ENCODE measurements at regions not wholly inside any gene's neighbourhood (a gene's known extent, or its start where the extent isn't known, plus 50 kb on each side); places are given as distances from the start of the nearest gene placed in this dataset.

GRCh38 chr3:8399686-8400085 is 101.9 kb upstream of the LMCD1 start:
- no peak overlapping the region for H3K27ac ChIP-seq
- H3K27me3 ChIP-seq, result no peaks in the 10 kb centered on the region
- peaks cover 0 to 3% of the 10 kb centered on the region in 2 donors for H3K9me3 ChIP-seq
- TF ChIP-seq POLR2A (IDR thresholded peaks at IDR 0.05), result no peak
- TF ChIP-seq POLR2AphosphoS5 (IDR thresholded peaks at IDR 0.05), result no peak
- no peaks in the 10 kb centered on the region for H3K4me1 ChIP-seq
- H3K4me3 ChIP-seq, result no peak overlapping the region
- no peak for DNase-seq (ENCODE audit: low spot score in 2 of 2)
- intact Hi-C loops (cut with DNase I; ENCODE audit: low total_unique reads), result no loop called here
- no peaks in the 10 kb centered on the region for H3K36me3 ChIP-seq

DNA sequence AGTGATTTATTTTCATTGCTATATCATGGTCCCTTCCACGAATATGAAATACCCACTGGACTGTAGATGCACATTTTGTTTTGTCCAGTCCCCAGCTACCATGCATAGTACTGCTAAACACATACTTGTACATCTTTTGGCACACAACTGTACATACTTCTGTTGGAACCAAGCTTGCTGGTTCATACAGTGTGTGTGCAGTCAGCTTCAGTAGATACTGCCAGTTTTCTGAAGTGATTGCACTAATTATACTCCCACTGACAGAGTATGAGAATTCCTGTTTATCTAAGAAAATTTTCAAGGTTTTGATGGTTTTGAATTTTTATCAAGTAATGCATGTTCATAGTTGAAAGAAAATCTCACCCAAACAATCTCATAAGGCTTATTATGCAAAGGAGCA is 100.7 kb upstream of the LMCD1 start:
- Histone ChIP-seq H3K36me3 (no peaks in the 10 kb centered on the region), H3K4me1 (no peaks in the 10 kb centered on the region), H3K9me3 (peaks cover 0 to 4% of the 10 kb centered on the region in 2 donors), H3K4me3 (no peak overlapping the region), H3K27me3 (no peaks in the 10 kb centered on the region), H3K27ac (no peak overlapping the region)
- intact Hi-C loops (cut with DNase I; ENCODE audit: low total_unique reads), result no loop called here
- TF ChIP-seq, protein P1, sequence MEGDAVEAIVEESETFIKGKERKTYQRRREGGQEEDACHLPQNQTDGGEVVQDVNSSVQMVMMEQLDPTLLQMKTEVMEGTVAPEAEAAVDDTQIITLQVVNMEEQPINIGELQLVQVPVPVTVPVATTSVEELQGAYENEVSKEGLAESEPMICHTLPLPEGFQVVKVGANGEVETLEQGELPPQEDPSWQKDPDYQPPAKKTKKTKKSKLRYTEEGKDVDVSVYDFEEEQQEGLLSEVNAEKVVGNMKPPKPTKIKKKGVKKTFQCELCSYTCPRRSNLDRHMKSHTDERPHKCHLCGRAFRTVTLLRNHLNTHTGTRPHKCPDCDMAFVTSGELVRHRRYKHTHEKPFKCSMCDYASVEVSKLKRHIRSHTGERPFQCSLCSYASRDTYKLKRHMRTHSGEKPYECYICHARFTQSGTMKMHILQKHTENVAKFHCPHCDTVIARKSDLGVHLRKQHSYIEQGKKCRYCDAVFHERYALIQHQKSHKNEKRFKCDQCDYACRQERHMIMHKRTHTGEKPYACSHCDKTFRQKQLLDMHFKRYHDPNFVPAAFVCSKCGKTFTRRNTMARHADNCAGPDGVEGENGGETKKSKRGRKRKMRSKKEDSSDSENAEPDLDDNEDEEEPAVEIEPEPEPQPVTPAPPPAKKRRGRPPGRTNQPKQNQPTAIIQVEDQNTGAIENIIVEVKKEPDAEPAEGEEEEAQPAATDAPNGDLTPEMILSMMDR (IDR thresholded peaks at IDR 0.05), result no peak
- TF ChIP-seq POLR2A (IDR thresholded peaks at IDR 0.05) (no peak), POLR2AphosphoS5 (IDR thresholded peaks at IDR 0.05) (no peak)
- DNase-seq (ENCODE audit: low spot score in 2 of 2), result no peak

- Histone ChIP-seq H3K27me3 (no peaks in the 10 kb centered on the region), H3K27ac (no peak overlapping the region), H3K4me3 (no peak overlapping the region), H3K36me3 (no peaks in the 10 kb centered on the region), H3K9me3 (peaks cover 0 to 16% of the 10 kb centered on the region in 2 donors), H3K4me1 (no peaks in the 10 kb centered on the region)
- TF ChIP-seq, protein P1 (IDR thresholded peaks at IDR 0.05), result no peak
- TF ChIP-seq POLR2A (IDR thresholded peaks at IDR 0.05) (no peak), POLR2AphosphoS5 (IDR thresholded peaks at IDR 0.05) (no peak)
- intact Hi-C loops (cut with DNase I; ENCODE audit: low total_unique reads), result no loop called here
- DNase-seq (ENCODE audit: low spot score in 2 of 2), result no peak
Measured at GRCh38 chr3:8403996-8404395, 97.6 kb upstream of the LMCD1 start.

DNA sequence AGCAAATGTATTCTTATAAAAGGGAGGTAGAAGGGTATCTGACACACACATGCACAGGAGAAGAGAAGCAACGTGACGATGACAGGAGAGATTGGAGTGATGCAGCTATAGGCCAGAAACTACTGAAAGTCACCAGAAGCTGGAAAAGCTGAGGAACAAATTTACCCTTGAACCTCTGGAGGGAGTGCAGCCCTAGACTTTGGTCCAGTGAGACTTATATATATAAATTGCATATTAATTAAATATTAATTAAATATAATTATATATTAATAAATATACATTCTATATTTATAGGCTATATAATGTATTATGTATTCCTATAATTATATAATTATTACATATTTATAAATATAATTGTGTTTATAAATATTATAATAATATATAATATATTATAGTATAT is 96.5 kb upstream of the LMCD1 start:
- Histone ChIP-seq H3K36me3 (no peaks in the 10 kb centered on the region), H3K4me3 (no peak overlapping the region), H3K27ac (no peak overlapping the region), H3K9me3 (peaks cover 0 to 16% of the 10 kb centered on the region in 2 donors), H3K4me1 (no peaks in the 10 kb centered on the region), H3K27me3 (no peaks in the 10 kb centered on the region)
- intact Hi-C loops (cut with DNase I; ENCODE audit: low total_unique reads), result no loop called here
- no peak for DNase-seq (ENCODE audit: low spot score in 2 of 2)
- TF ChIP-seq POLR2AphosphoS5 (IDR thresholded peaks at IDR 0.05) (no peak), POLR2A (IDR thresholded peaks at IDR 0.05) (no peak)
- TF ChIP-seq, protein P1 (IDR thresholded peaks at IDR 0.05), result no peak

DNA sequence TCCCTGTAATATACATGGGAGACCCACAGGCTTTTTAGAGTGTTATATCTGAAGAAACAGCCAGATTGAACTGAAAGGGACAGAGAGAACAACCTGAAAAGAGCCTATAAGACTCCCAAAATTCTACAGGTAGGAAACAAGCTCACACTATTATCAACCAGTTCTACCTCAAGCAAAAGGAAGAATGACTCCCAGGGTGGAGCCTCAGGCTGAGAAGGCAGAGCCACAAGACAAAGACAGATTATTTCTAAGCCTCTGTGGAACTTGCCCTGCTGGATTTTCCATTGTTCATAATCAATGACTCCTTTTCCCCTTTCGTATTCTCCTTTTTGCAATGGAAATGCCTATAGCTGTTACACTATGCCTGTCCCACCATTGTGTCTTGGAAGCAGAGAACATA is 95.1 kb upstream of the LMCD1 start:
- H3K9me3 ChIP-seq, result peaks cover 0 to 16% of the 10 kb centered on the region in 2 donors
- DNase-seq (ENCODE audit: low spot score in 2 of 2), result no peak
- H3K27me3 ChIP-seq, result no peaks in the 10 kb centered on the region
- H3K36me3 ChIP-seq, result no peaks in the 10 kb centered on the region
- H3K27ac ChIP-seq, result no peak overlapping the region
- TF ChIP-seq, protein P1 (IDR thresholded peaks at IDR 0.05), result no peak
- no peak for TF ChIP-seq POLR2A (IDR thresholded peaks at IDR 0.05)
- no peaks in the 10 kb centered on the region for H3K4me1 ChIP-seq
- intact Hi-C loops (cut with DNase I; ENCODE audit: low total_unique reads), result no loop called here
- no peak overlapping the region for H3K4me3 ChIP-seq

- Histone ChIP-seq H3K27ac (no peak overlapping the region), H3K4me1 (no peaks in the 10 kb centered on the region), H3K9me3 (no peaks in the 10 kb centered on the region), H3K36me3 (no peaks in the 10 kb centered on the region), H3K4me3 (no peak overlapping the region), H3K27me3 (no peaks in the 10 kb centered on the region)
- TF ChIP-seq, protein P1 (IDR thresholded peaks at IDR 0.05), result no peak
- TF ChIP-seq POLR2AphosphoS5 (IDR thresholded peaks at IDR 0.05), result no peak
- TF ChIP-seq POLR2A (IDR thresholded peaks at IDR 0.05), result no peak
- intact Hi-C loops (cut with DNase I; ENCODE audit: low total_unique reads), result no loop called here
- DNase-seq (ENCODE audit: low spot score in 2 of 2), result no peak
Measured at GRCh38 chr3:8413337-8413926, 88.2 kb upstream of the LMCD1 start.
